HCT116 (cell line): ENCODE measurements at regions not wholly inside any gene's neighbourhood (a gene's known extent, or its start where the extent isn't known, plus 50 kb on each side); places are given as distances from the start of the nearest gene placed in this dataset.

Experiments
- ATAC-seq: fragments of 200-7000 bp; cut with Tn5 transposase; 2 replicates; pipeline ENCODE4 v1.9.1; 2020; ENCODE audit warnings: mild to moderate bottlenecking, moderate library complexity
- BruUV-seq: library from RNA; stranded (reverse); fragments of 400-500 nt; replicated peaks from 2 replicates; lab custom pipeline; 2021; lab: Mats Ljungman, UMichigan
- CTCF ChIA-PET: fragments of 300-600 bp; sonication (Branson Sonifier 250); formaldehyde crosslinking; loops from one replicate; lab custom pipeline; 2021; ENCODE audit warnings: antibody characterized with exemption; lab: Charles Lee
- POLR2A ChIA-PET: fragments of 300-600, 350-600 bp; sonication (Branson Sonifier 250); formaldehyde crosslinking; loops from one replicate; lab custom pipeline; 2021; ENCODE audit warnings: antibody characterized with exemption; lab: Charles Lee
- RAD21 ChIA-PET, 2 experiments: fragments of 300-600 bp; sonication (Branson Sonifier 250); formaldehyde crosslinking; loops; one replicate each; lab custom pipeline; 2023; ENCODE audit warnings: low total read pairs in 2 of 2; ENCODE audit not compliant: uncharacterized antibody in 2 of 2, unreplicated experiment in 2 of 2, low non-redundant PET in 1 of 2; lab: Charles Lee
- DNase-seq: peaks from one replicate; pipeline ENCODE4 v3.0.0-alpha.2; 2010; ENCODE audit warnings: low read depth, low spot score
- H2AFZ ChIP-seq: fragments of 200-600 bp; shearing (Covaris generic), sonication (generic); 2 replicates; pipeline ENCODE4 v1.6.1; 2017; ENCODE audit warnings: low read depth, mixed run types, mixed read lengths, antibody characterized with exemption, low read length; ENCODE audit not compliant: poor library complexity, severe bottlenecking
- H3K27ac ChIP-seq: 2 replicates; pipeline ENCODE4 v1.5.1; 2012; ENCODE audit warnings: low read depth, low read length
- H3K27me3 ChIP-seq: fragments of 200-600 bp; sonication (generic); 2 replicates; pipeline ENCODE4 v1.6.1; 2016; ENCODE audit warnings: mixed run types, low read length, mixed read lengths; ENCODE audit not compliant: insufficient read depth
- H3K36me3 ChIP-seq, 2 experiments: fragments of 200-500 bp in 1 of 2; fragments of 200-600 bp in 1 of 2; sonication (Bioruptor generic) in 1 of 2; sonication (generic) in 1 of 2; 2 replicates each; pipeline versions ENCODE4 v1.5.1 to v1.6.1; 2014 to 2016; ENCODE audit warnings: low read length in 2 of 2, inconsistent platforms in 1 of 2, mixed read lengths in 1 of 2, mixed run types in 1 of 2; ENCODE audit not compliant: insufficient read depth in 2 of 2, control insufficient read depth in 1 of 2
- H3K4me1 ChIP-seq, 2 experiments: fragments of 200-600 bp in 1 of 2; sonication (generic) in 1 of 2; 2 replicates each; pipeline versions ENCODE4 v1.5.1 to v1.6.1; 2012 to 2017; ENCODE audit warnings: low read length in 2 of 2, inconsistent platforms in 1 of 2, mild to moderate bottlenecking in 1 of 2, mixed read lengths in 1 of 2, mixed run types in 1 of 2, moderate library complexity in 1 of 2; ENCODE audit not compliant: insufficient read depth in 2 of 2, control insufficient read depth in 1 of 2
- H3K4me2 ChIP-seq: fragments of 200-600 bp; sonication (generic); 2 replicates; pipeline ENCODE4 v1.6.1; 2017; ENCODE audit warnings: mixed run types, low read length, mixed read lengths
- H3K4me3 ChIP-seq, 2 experiments: fragments of 200-600 bp in 1 of 2; sonication (generic) in 1 of 2; replicated peaks in 1 of 2; 2 replicates each; pipeline ENCODE4 v1.5.1; 2011 to 2016; ENCODE audit warnings: low read length in 2 of 2, control low read depth in 1 of 2, low read depth in 1 of 2, mild to moderate bottlenecking in 1 of 2, mixed read lengths in 1 of 2, mixed run types in 1 of 2
- H3K79me2 ChIP-seq: fragments of 200-600 bp; sonication (generic); 2 replicates; pipeline ENCODE4 v1.6.1; 2017; ENCODE audit warnings: mild to moderate bottlenecking, mixed run types, low read length, moderate library complexity, mixed read lengths; ENCODE audit not compliant: insufficient read depth
- H3K9ac ChIP-seq: fragments of 200-600 bp; sonication (generic); 2 replicates; pipeline ENCODE4 v1.6.1; 2016; ENCODE audit warnings: low read length, mixed read lengths
- H3K9me2 ChIP-seq: fragments of 200-600 bp; sonication (generic), shearing (Covaris generic); 2 replicates; pipeline ENCODE4 v1.6.1; 2017; ENCODE audit warnings: mixed run types, mild to moderate bottlenecking, moderate library complexity; ENCODE audit not compliant: insufficient read depth
- H3K9me3 ChIP-seq, 2 experiments: fragments of 200-500 bp in 1 of 2; fragments of 200-600 bp in 1 of 2; sonication (Bioruptor generic) in 1 of 2; sonication (generic) in 1 of 2; 2 replicates each; pipeline ENCODE4 v1.6.1; 2014 to 2017; ENCODE audit warnings: low read length in 2 of 2, mixed read lengths in 2 of 2, inconsistent platforms in 1 of 2, low read depth in 1 of 2, mild to moderate bottlenecking in 1 of 2, mixed run types in 1 of 2, moderate library complexity in 1 of 2; ENCODE audit not compliant: control insufficient read depth in 1 of 2, insufficient read depth in 1 of 2
- H4K20me1 ChIP-seq: fragments of 200-600 bp; sonication (generic), shearing (Covaris generic); 2 replicates; pipeline ENCODE4 v1.6.1; 2017; ENCODE audit warnings: mixed run types, mild to moderate bottlenecking, moderate library complexity; ENCODE audit not compliant: insufficient read depth
- CBX3 ChIP-seq: IDR thresholded peaks from 2 replicates; pipeline ENCODE4 v1.6.1; 2012; ENCODE audit warnings: low read depth
- CTCF ChIP-seq, 3 experiments: fragments of 200-600 bp in 1 of 3; sonication (generic) in 1 of 3; IDR thresholded peaks in 2 of 3; conservative IDR thresholded peaks in 1 of 3; 2 replicates each; pipeline ENCODE4 v1.5.1; 2012 to 2017; ENCODE audit warnings: low read depth in 2 of 3, low read length in 2 of 3, antibody characterized with exemption in 1 of 3, borderline replicate concordance in 1 of 3, control low read depth in 1 of 3, mild to moderate bottlenecking in 1 of 3, mixed read lengths in 1 of 3, mixed run types in 1 of 3, moderate library complexity in 1 of 3; ENCODE audit not compliant: insufficient read depth in 1 of 3
- EZH2phosphoT487 ChIP-seq: fragments of 200-600 bp; IDR thresholded peaks from 2 replicates; pipeline ENCODE4 v1.6.1; 2018; ENCODE audit warnings: antibody characterized with exemption, borderline replicate concordance
- MAX ChIP-seq: IDR thresholded peaks from 2 replicates; pipeline ENCODE4 v1.6.1; 2012
- POLR2A ChIP-seq: IDR thresholded peaks from 2 replicates; pipeline ENCODE4 v1.7.0; 2011; ENCODE audit warnings: borderline replicate concordance; ENCODE audit not compliant: insufficient read depth, insufficient read length; ENCODE audit errors: extremely low read depth
- POLR2AphosphoS5 ChIP-seq: IDR thresholded peaks from 2 replicates; pipeline ENCODE4 v1.6.1; 2011; ENCODE audit warnings: mild to moderate bottlenecking, low read depth, low read length, moderate library complexity
- RAD21 ChIP-seq: IDR thresholded peaks from 2 replicates; pipeline ENCODE4 v1.6.1; 2012; ENCODE audit warnings: low read depth, mild to moderate bottlenecking
- SP1 ChIP-seq: IDR thresholded peaks from 2 replicates; pipeline ENCODE4 v1.6.1; 2012; ENCODE audit warnings: low read depth
- SRF ChIP-seq: IDR thresholded peaks from 2 replicates; pipeline ENCODE4 v1.6.1; 2012; ENCODE audit warnings: low read depth
- TCF7L2 ChIP-seq: IDR thresholded peaks from 2 replicates; pipeline ENCODE4 v1.7.0; 2011; ENCODE audit warnings: borderline replicate concordance, inconsistent platforms; ENCODE audit not compliant: insufficient read depth, insufficient read length; ENCODE audit errors: extremely low read depth
- YY1 ChIP-seq: IDR thresholded peaks from 2 replicates; pipeline ENCODE4 v1.6.1; 2011; ENCODE audit warnings: low read length, low read depth, moderate library complexity, mild to moderate bottlenecking; ENCODE audit not compliant: insufficient replicate concordance; ENCODE audit errors: extremely low read depth
- ZFX ChIP-seq: fragments of 450-650 bp; IDR thresholded peaks from 2 replicates; pipeline ENCODE4 v1.6.1; 2017
- intact Hi-C: fragments of 100-400 bp; cut with micrococcal nuclease; formaldehyde crosslinking; loops from 2 replicates; pipeline ENCODE4 v1.10.0; 2022
- TF ChIP-seq, protein P1 (sequence below): IDR thresholded peaks from 2 replicates; pipeline ENCODE4 v1.6.1; 2012

GRCh38 chr10:131435760-131436457 is 124.4 kb upstream of the TCERG1L start (continued):
- TF ChIP-seq POLR2AphosphoS5 (no peak), RAD21 (no peak), CBX3 (no peak), SP1 (no peak), POLR2A (no peak), MAX (no peak), CTCF (IDR thresholded peaks at IDR 0.05 in 2 of 3, conservative IDR thresholded peaks at IDR 0.05 in 1 of 3; ENCODE audit: borderline replicate concordance in 1 of 3, insufficient read depth in 1 of 3, low read depth in 2 of 3, low read length in 2 of 3) (no peak)

DNA sequence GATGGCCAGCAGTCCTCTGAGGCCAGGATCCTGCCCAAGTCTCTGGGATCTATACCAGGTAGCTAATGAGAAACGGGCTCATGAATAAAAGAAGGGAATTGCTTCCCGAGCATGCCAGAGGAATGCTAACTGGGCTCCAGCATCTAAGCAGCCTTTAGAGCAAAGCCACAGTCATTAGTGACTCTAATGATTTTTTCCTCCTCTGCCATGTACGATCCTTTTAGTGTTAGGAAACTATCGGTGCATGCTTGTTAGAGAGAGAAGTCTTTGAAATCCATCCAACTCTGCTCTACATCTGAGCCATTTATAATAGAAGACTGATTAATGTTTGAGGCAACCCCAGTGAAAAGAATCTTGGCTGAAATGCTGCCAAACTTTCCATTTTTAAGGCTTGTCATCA is 124.9 kb upstream of the TCERG1L start:
- no peak overlapping the region for H3K4me3 ChIP-seq
- TF ChIP-seq SRF = no peak
- TF ChIP-seq POLR2AphosphoS5 = no peak
- TF ChIP-seq, protein P1, sequence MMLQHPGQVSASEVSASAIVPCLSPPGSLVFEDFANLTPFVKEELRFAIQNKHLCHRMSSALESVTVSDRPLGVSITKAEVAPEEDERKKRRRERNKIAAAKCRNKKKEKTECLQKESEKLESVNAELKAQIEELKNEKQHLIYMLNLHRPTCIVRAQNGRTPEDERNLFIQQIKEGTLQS = no peak
- no peak for TF ChIP-seq RAD21
- TF ChIP-seq SP1 = no peak
- TF ChIP-seq YY1 = no peak
- TF ChIP-seq EZH2phosphoT487 = no peak
- no peak for TF ChIP-seq ZFX
- no peak for TF ChIP-seq TCF7L2
- no peak for TF ChIP-seq CBX3
- TF ChIP-seq, all 23 proteins: peak for 0
- no peaks in the 10 kb centered on the region for H3K9me3 ChIP-seq
- ChIA-PET RAD21 (no interaction called here), POLR2A (no interaction called here), CTCF (no interaction called here)
- H3K9ac ChIP-seq = no peak overlapping the region
- intact Hi-C loops = no loop called here
- no peak overlapping the region for H2AFZ ChIP-seq
- H3K27me3 ChIP-seq = no peaks in the 10 kb centered on the region; the same call in 1 of the 2 replicates
- no peak overlapping the region for H3K27ac ChIP-seq
- no peaks in the 10 kb centered on the region for H3K79me2 ChIP-seq
- no TSS peak for BruUV-seq
- DNase-seq (no peak), ATAC-seq (no peak)
- no peak overlapping the region for H3K4me2 ChIP-seq
- H3K9me2 ChIP-seq = no peaks in the 10 kb centered on the region
- no peaks in the 10 kb centered on the region for H3K36me3 ChIP-seq
- H3K4me1 ChIP-seq = no peaks in the 10 kb centered on the region
- H4K20me1 ChIP-seq = no peaks in the 10 kb centered on the region
